OCI-LY7 (cell line): ENCODE measurements at regions not wholly inside any gene's neighbourhood (a gene's known extent, or its start where the extent isn't known, plus 50 kb on each side); places are given as distances from the start of the nearest gene placed in this dataset.
A peak's percentile ranks its signal among the peaks of the same experiment; 100 is the strongest.

Experiments used
- BruUV-seq: library from RNA; stranded (reverse); fragments of 400-500 nt; replicated peaks from 2 replicates; lab custom pipeline; 2021; lab: Mats Ljungman, UMichigan
- CTCF ChIA-PET: fragments of 300-600 bp; sonication (Branson Sonifier 250); formaldehyde crosslinking; loops from one replicate; lab custom pipeline; 2022; ENCODE audit warnings: antibody characterized with exemption; ENCODE audit not compliant: unreplicated experiment; lab: Charles Lee
- POLR2A ChIA-PET: fragments of 300-600 bp; sonication (Branson Sonifier 250); formaldehyde crosslinking; loops from one replicate; lab custom pipeline; 2022; ENCODE audit warnings: antibody characterized with exemption; lab: Charles Lee
- DNase-seq: peaks from one replicate; pipeline ENCODE4 v3.0.0-alpha.2; 2015; ENCODE audit warnings: low spot score
- H2AFZ ChIP-seq: fragments of 200-600 bp; sonication (generic), shearing (Covaris generic); 2 replicates; pipeline ENCODE4 v1.6.1; 2014; ENCODE audit warnings: mild to moderate bottlenecking, antibody characterized with exemption, low read length, moderate library complexity
- H3K27ac ChIP-seq: fragments of 200-600 bp; sonication (generic); 2 replicates; pipeline ENCODE4 v1.5.1; 2014; ENCODE audit warnings: mixed run types, low read depth, mild to moderate bottlenecking, moderate library complexity, low read length, inconsistent platforms; ENCODE audit not compliant: poor library complexity, severe bottlenecking
- H3K36me3 ChIP-seq: fragments of 200-600 bp; sonication (generic); 2 replicates; pipeline ENCODE4 v1.6.1; 2014; ENCODE audit warnings: mild to moderate bottlenecking, antibody characterized with exemption, low read length, moderate library complexity, mixed read lengths; ENCODE audit not compliant: insufficient read depth
- H3K4me1 ChIP-seq: fragments of 200-600 bp; sonication (generic); 2 replicates; pipeline ENCODE4 v1.5.1; 2014; ENCODE audit warnings: mild to moderate bottlenecking, low read length; ENCODE audit not compliant: insufficient read depth, poor library complexity, severe bottlenecking
- H3K4me2 ChIP-seq: fragments of 200-600 bp; sonication (generic); 2 replicates; pipeline ENCODE4 v1.6.1; 2014; ENCODE audit warnings: mild to moderate bottlenecking, low read length
- H3K4me3 ChIP-seq: fragments of 200-600 bp; sonication (generic); 2 replicates; pipeline ENCODE4 v1.5.1; 2014; ENCODE audit warnings: mild to moderate bottlenecking, low read depth, low read length; ENCODE audit not compliant: poor library complexity, severe bottlenecking
- H3K79me2 ChIP-seq: fragments of 200-600 bp; sonication (generic); 2 replicates; pipeline ENCODE4 v1.6.1; 2016; ENCODE audit warnings: low read depth, mild to moderate bottlenecking, low read length, moderate library complexity, mixed read lengths; ENCODE audit not compliant: insufficient read depth
- H3K9me2 ChIP-seq: fragments of 200-600 bp; sonication (generic); 2 replicates; pipeline ENCODE4 v1.6.1; 2016; ENCODE audit warnings: mild to moderate bottlenecking, low read length, mixed read lengths; ENCODE audit not compliant: insufficient read depth
- H3K9me3 ChIP-seq: fragments of 200-600 bp; sonication (generic); 2 replicates; pipeline ENCODE4 v1.6.1; 2014; ENCODE audit warnings: mild to moderate bottlenecking, mixed run types, low read length, mixed read lengths
- H4K20me1 ChIP-seq: fragments of 200-600 bp; sonication (generic); 2 replicates; pipeline ENCODE4 v1.6.1; 2014; ENCODE audit warnings: mild to moderate bottlenecking, antibody characterized with exemption, low read length, moderate library complexity, mixed read lengths; ENCODE audit not compliant: insufficient read depth
- CTCF ChIP-seq: fragments of 200-600 bp; sonication (generic); conservative IDR thresholded peaks from 2 replicates; pipeline ENCODE4 v1.5.1; 2014; ENCODE audit warnings: mild to moderate bottlenecking, antibody characterized with exemption, low read length, moderate library complexity, mixed read lengths
- EZH2phosphoT487 ChIP-seq: fragments of 200-600 bp; sonication (generic); IDR thresholded peaks from 2 replicates; pipeline ENCODE4 v1.6.1; 2018; ENCODE audit warnings: low read depth, borderline replicate concordance, mild to moderate bottlenecking, mixed run types, antibody characterized with exemption, low read length, moderate library complexity, mixed read lengths
- intact Hi-C: fragments of 100-400 bp; cut with micrococcal nuclease; formaldehyde crosslinking; loops from one replicate; pipeline ENCODE4 v1.10.0; 2022; ENCODE audit not compliant: unreplicated experiment

GRCh38 chr17:77881545-77881944 lies 77.0 kb upstream of the TNRC6C start:
- Histone ChIP-seq H3K79me2 (no peaks in the 10 kb centered on the region), H3K4me1 (peaks cover 53% of the 10 kb centered on the region), H3K4me3 (peak overlapping the region; percentile 49), H3K27ac (peak overlapping the region; percentile 59), H3K9me3 (peaks cover under 1% of the 10 kb centered on the region; the same call in 1 of the 2 replicates), H3K36me3 (no peaks in the 10 kb centered on the region), H2AFZ (peak overlapping the region; percentile 43; the same call in 1 of the 2 replicates), H3K9me2 (no peaks in the 10 kb centered on the region), H4K20me1 (no peaks in the 10 kb centered on the region), H3K4me2 (peak overlapping the region; percentile 72)
- intact Hi-C loops: loop anchor here (1.0 to 5.0 kb wide), 2 partner anchors 12 to 76 kb away; partner anchors contain the start of gene TNRC6C
- POLR2A ChIA-PET: interaction anchor here (0.5 to 5.8 kb wide), 7 partner anchors 13 to 215 kb away, joined by 3 to 38 read pairs (median 4); partner anchors contain the start of gene TNRC6C
- peak; percentile 95 for DNase-seq
- CTCF ChIA-PET: interaction anchor here (1.0 to 1.1 kb wide), 2 partner anchors 11 to 84 kb away, joined by 3 to 4 read pairs; no protein-coding TSS in a partner anchor
- TF ChIP-seq CTCF: no peak
- no peak for TF ChIP-seq EZH2phosphoT487
- no TSS peak for BruUV-seq

GRCh38 chr17:77882040-77882439 lies 76.5 kb upstream of the TNRC6C start:
- intact Hi-C loops: loop anchor here (5.0 kb wide), 1 partner anchor 75 kb away; the partner anchor contains the start of gene TNRC6C
- H3K4me2 ChIP-seq: peak overlapping the region; percentile 72
- H3K9me3 ChIP-seq: no peaks in the 10 kb centered on the region
- H3K36me3 ChIP-seq: no peaks in the 10 kb centered on the region
- ChIA-PET POLR2A (interaction anchor here (0.5 to 5.8 kb wide), 6 partner anchors 9 to 215 kb away, joined by 3 to 38 read pairs (median 4); partner anchors contain the start of gene TNRC6C), CTCF (interaction anchor here (1.0 to 1.1 kb wide), 2 partner anchors 12 to 84 kb away, joined by 3 to 4 read pairs; no protein-coding TSS in a partner anchor)
- H3K4me1 ChIP-seq: peaks cover 58% of the 10 kb centered on the region
- TF ChIP-seq EZH2phosphoT487 (no peak), CTCF (no peak)
- peak overlapping the region; percentile 49 for H3K4me3 ChIP-seq
- H3K27ac ChIP-seq: peak overlapping the region; percentile 59
- no peak for DNase-seq
- no TSS peak for BruUV-seq
- no peaks in the 10 kb centered on the region for H4K20me1 ChIP-seq
- peak overlapping the region; percentile 28; the same call in 1 of the 2 replicates for H2AFZ ChIP-seq
- H3K79me2 ChIP-seq: no peaks in the 10 kb centered on the region
- no peaks in the 10 kb centered on the region for H3K9me2 ChIP-seq
